Breast epithelium (tissue), 4 donors: ENCODE measurements at regions not wholly inside any gene's neighbourhood (a gene's known extent, or its start where the extent isn't known, plus 50 kb on each side); places are given as distances from the start of the nearest gene placed in this dataset.
"Not testable (repeated sequence)": the region's sequence is repeated elsewhere in the genome, so short reads cannot be mapped to it uniquely, and the experiment has no call there.

Experiments used
- DNase-seq, 2 donors: peaks; one replicate each; pipeline ENCODE4 v3.0.0-alpha.2; 2019; ENCODE audit warnings: low spot score in 2 of 2
- H3K27ac ChIP-seq, 2 donors: fragments of 200-600 bp; sonication (generic) in 1 of 2; one replicate each; pipeline ENCODE4 v1.5.1; 2016 to 2019; ENCODE audit warnings: mild to moderate bottlenecking in 1 of 2
- H3K27me3 ChIP-seq, 2 donors: fragments of 200-600 bp; sonication (generic) in 1 of 2; one replicate each; pipeline versions ENCODE4 v1.5.1 to v1.6.0; 2017 to 2019; ENCODE audit warnings: control low read depth in 1 of 2, mild to moderate bottlenecking in 1 of 2
- H3K36me3 ChIP-seq: fragments of 200-600 bp; one replicate; pipeline ENCODE4 v1.5.1; 2019
- H3K4me1 ChIP-seq, 2 donors: fragments of 200-600 bp; sonication (generic); one replicate each; pipeline ENCODE4 v1.5.1; 2016 to 2019; ENCODE audit warnings: control low read depth in 1 of 2
- H3K4me3 ChIP-seq, 3 donors: fragments of 200-600 bp; sonication (generic); 1 replicate in 2 of 3; 2 replicates in 1 of 3; pipeline ENCODE4 v1.5.1; 2016 to 2019; ENCODE audit warnings: mild to moderate bottlenecking in 3 of 3, moderate library complexity in 2 of 3
- H3K9me3 ChIP-seq, 2 donors: fragments of 200-600 bp; sonication (generic) in 1 of 2; one replicate each; pipeline ENCODE4 v1.5.1; 2016 to 2019; ENCODE audit warnings: control low read depth in 1 of 2
- CTCF ChIP-seq, 3 donors: fragments of 450-650 bp; IDR thresholded peaks; one replicate each; pipeline ENCODE4 v1.5.1; 2016 to 2017; ENCODE audit warnings: antibody characterized with exemption in 3 of 3, mild to moderate bottlenecking in 3 of 3, moderate library complexity in 3 of 3
- POLR2A ChIP-seq: fragments of 450-650 bp; IDR thresholded peaks from one replicate; pipeline ENCODE4 v1.6.1; 2016; ENCODE audit warnings: antibody characterized with exemption, mild to moderate bottlenecking, moderate library complexity
- POLR2AphosphoS5 ChIP-seq, 3 donors: sonication (generic); formaldehyde crosslinking; IDR thresholded peaks; one replicate each; pipeline ENCODE4 v1.6.1; 2017; ENCODE audit warnings: antibody characterized with exemption in 3 of 3
- intact Hi-C: fragments of 100-400 bp; cut with DNase I; formaldehyde crosslinking; loops from one replicate; pipeline ENCODE4 v1.15.1; 2023; ENCODE audit warnings: low total_unique reads

GRCh38 chr6:144481527-144481926 lies 196.4 kb downstream of the UTRN start:
- Histone ChIP-seq H3K36me3 (no peaks in the 10 kb centered on the region), H3K9me3 (no peaks in the 10 kb centered on the region), H3K27me3 (no peaks in the 10 kb centered on the region), H3K27ac (no peak overlapping the region), H3K4me3 (no peak overlapping the region), H3K4me1 (no peaks in the 10 kb centered on the region)
- DNase-seq = no peak
- intact Hi-C loops = no loop called here
- no peak for TF ChIP-seq POLR2AphosphoS5 (IDR thresholded peaks at IDR 0.05)
- TF ChIP-seq CTCF (IDR thresholded peaks at IDR 0.05) = no peak
- TF ChIP-seq POLR2A = no peak

GRCh38 chr6:144482142-144482541 lies 197.0 kb downstream of the UTRN start:
- H3K36me3 ChIP-seq = no peaks in the 10 kb centered on the region
- no peaks in the 10 kb centered on the region for H3K4me1 ChIP-seq
- intact Hi-C loops = no loop called here
- peak; percentile 80 to 81 for DNase-seq
- H3K27ac ChIP-seq = no peak overlapping the region
- no peaks in the 10 kb centered on the region for H3K9me3 ChIP-seq
- H3K4me3 ChIP-seq = no peak overlapping the region
- TF ChIP-seq POLR2AphosphoS5 (IDR thresholded peaks at IDR 0.05) (peak in 1 of 3 donors; percentile 34), CTCF (IDR thresholded peaks at IDR 0.05) (peak; percentile 57 to 77 (median 68)), POLR2A (no peak)
- no peaks in the 10 kb centered on the region for H3K27me3 ChIP-seq

- no peak for DNase-seq
- intact Hi-C loops = no loop called here
- H3K9me3 ChIP-seq = no peaks in the 10 kb centered on the region
- TF ChIP-seq POLR2AphosphoS5 (IDR thresholded peaks at IDR 0.05) (no peak), CTCF (IDR thresholded peaks at IDR 0.05) (no peak), POLR2A (no peak)
- no peak overlapping the region for H3K27ac ChIP-seq
- H3K4me3 ChIP-seq = no peak overlapping the region
- H3K27me3 ChIP-seq = no peaks in the 10 kb centered on the region
- no peaks in the 10 kb centered on the region for H3K36me3 ChIP-seq
- no peaks in the 10 kb centered on the region for H3K4me1 ChIP-seq
Observed at GRCh38 chr6:144485531-144485930, 200.4 kb downstream of the UTRN start.

- intact Hi-C loops = no loop called here
- Histone ChIP-seq H3K36me3 (no peaks in the 10 kb centered on the region), H3K27me3 (no peaks in the 10 kb centered on the region), H3K9me3 (no peaks in the 10 kb centered on the region), H3K4me3 (no peak overlapping the region), H3K4me1 (no peaks in the 10 kb centered on the region), H3K27ac (no peak overlapping the region)
- TF ChIP-seq POLR2AphosphoS5 (IDR thresholded peaks at IDR 0.05) (no peak), CTCF (IDR thresholded peaks at IDR 0.05) (no peak), POLR2A (no peak)
- DNase-seq = no peak
Observed at GRCh38 chr6:144488590-144488989, 203.5 kb downstream of the UTRN start.

- no peak for TF ChIP-seq POLR2A
- TF ChIP-seq CTCF (IDR thresholded peaks at IDR 0.05) = no peak
- TF ChIP-seq POLR2AphosphoS5 (IDR thresholded peaks at IDR 0.05) = no peak
- Histone ChIP-seq H3K36me3 (no peaks in the 10 kb centered on the region), H3K4me3 (no peak overlapping the region), H3K27me3 (no peaks in the 10 kb centered on the region), H3K27ac (no peak overlapping the region), H3K4me1 (no peaks in the 10 kb centered on the region), H3K9me3 (no peaks in the 10 kb centered on the region)
- intact Hi-C loops = no loop called here
- no peak for DNase-seq
Observed at GRCh38 chr6:144493035-144493910, 208.1 kb downstream of the UTRN start.

- not testable (repeated sequence) for H3K4me1 ChIP-seq, H3K4me3 ChIP-seq
Observed at GRCh38 chr6:144495076-144495475, 209.9 kb downstream of the UTRN start.

More at GRCh38 chr6:144495076-144495475, 209.9 kb downstream of the UTRN start:
- H3K36me3 ChIP-seq, H3K27me3 ChIP-seq, intact Hi-C loops, DNase-seq, H3K27ac ChIP-seq, H3K9me3 ChIP-seq: not testable (repeated sequence)
